ENCODE measurements at regions not wholly inside any gene's neighbourhood (a gene's known extent, or its start where the extent isn't known, plus 50 kb on each side); places are given as distances from the start of the nearest gene placed in this dataset.

DNA sequence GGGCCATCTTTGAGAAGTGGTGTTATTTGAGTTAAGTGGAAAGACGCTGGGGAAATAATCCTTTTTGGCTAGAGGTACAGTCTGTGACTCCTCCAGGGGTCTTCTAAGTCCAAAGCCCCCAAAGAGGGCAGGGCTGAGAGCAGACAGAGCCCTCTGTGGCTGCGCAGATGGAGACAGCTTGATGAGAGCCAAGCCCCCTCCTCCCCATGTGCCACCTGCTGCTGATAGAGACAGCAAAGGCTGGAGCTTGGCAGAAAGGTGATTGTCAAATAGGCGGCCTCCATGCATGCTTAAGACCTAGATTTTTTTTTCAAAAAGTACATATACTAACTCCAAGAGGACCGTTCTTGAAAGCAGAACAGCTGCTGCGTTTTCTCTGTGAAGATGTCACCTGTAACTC, 72.4 kb downstream of the CRYGS start:
- no peak for TF ChIP-seq GABPA (IDR thresholded peaks at IDR 0.05; ENCODE audit: low read depth)
- no peak for TF ChIP-seq SPI1 (IDR thresholded peaks at IDR 0.05; ENCODE audit: borderline replicate concordance, low read depth)
- TF ChIP-seq, protein P1, sequence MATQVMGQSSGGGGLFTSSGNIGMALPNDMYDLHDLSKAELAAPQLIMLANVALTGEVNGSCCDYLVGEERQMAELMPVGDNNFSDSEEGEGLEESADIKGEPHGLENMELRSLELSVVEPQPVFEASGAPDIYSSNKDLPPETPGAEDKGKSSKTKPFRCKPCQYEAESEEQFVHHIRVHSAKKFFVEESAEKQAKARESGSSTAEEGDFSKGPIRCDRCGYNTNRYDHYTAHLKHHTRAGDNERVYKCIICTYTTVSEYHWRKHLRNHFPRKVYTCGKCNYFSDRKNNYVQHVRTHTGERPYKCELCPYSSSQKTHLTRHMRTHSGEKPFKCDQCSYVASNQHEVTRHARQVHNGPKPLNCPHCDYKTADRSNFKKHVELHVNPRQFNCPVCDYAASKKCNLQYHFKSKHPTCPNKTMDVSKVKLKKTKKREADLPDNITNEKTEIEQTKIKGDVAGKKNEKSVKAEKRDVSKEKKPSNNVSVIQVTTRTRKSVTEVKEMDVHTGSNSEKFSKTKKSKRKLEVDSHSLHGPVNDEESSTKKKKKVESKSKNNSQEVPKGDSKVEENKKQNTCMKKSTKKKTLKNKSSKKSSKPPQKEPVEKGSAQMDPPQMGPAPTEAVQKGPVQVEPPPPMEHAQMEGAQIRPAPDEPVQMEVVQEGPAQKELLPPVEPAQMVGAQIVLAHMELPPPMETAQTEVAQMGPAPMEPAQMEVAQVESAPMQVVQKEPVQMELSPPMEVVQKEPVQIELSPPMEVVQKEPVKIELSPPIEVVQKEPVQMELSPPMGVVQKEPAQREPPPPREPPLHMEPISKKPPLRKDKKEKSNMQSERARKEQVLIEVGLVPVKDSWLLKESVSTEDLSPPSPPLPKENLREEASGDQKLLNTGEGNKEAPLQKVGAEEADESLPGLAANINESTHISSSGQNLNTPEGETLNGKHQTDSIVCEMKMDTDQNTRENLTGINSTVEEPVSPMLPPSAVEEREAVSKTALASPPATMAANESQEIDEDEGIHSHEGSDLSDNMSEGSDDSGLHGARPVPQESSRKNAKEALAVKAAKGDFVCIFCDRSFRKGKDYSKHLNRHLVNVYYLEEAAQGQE (IDR thresholded peaks at IDR 0.05; ENCODE audit: insufficient replicate concordance, low read depth) = no peak
- TF ChIP-seq, protein P2, sequence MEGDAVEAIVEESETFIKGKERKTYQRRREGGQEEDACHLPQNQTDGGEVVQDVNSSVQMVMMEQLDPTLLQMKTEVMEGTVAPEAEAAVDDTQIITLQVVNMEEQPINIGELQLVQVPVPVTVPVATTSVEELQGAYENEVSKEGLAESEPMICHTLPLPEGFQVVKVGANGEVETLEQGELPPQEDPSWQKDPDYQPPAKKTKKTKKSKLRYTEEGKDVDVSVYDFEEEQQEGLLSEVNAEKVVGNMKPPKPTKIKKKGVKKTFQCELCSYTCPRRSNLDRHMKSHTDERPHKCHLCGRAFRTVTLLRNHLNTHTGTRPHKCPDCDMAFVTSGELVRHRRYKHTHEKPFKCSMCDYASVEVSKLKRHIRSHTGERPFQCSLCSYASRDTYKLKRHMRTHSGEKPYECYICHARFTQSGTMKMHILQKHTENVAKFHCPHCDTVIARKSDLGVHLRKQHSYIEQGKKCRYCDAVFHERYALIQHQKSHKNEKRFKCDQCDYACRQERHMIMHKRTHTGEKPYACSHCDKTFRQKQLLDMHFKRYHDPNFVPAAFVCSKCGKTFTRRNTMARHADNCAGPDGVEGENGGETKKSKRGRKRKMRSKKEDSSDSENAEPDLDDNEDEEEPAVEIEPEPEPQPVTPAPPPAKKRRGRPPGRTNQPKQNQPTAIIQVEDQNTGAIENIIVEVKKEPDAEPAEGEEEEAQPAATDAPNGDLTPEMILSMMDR (IDR thresholded peaks at IDR 0.05; ENCODE audit: insufficient read depth, low read length) = no peak
- TF ChIP-seq POLR2AphosphoS5 (IDR thresholded peaks at IDR 0.05; ENCODE audit: low read depth) = no peak

DNA sequence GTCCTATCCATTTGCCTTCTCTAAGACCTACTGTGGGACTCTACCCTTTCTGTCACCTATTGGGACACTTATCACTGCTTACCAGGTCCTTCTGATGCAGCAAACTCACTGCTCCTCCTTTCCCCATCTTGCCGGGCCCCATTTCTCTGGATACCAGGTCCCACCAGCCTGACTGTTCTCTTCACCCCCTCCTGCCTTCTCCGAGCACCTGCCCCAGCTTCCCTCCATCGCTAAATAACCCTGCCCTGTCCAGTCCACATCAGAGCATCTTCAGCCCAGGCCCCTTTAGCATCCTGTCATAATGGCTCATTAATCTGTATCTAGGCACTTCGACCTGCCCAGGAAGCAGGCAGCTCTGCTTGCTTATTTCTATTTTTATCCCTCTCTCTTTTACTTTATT, 74.7 kb downstream of the CRYGS start:
- H3K27me3 ChIP-seq (ENCODE audit: insufficient read depth, poor library complexity, severe bottlenecking) = no peaks in the 10 kb centered on the region
- no peak overlapping the region for H3K27ac ChIP-seq (replicated peaks)
- DNase-seq (ENCODE audit: low read depth in 1 of 2, low spot score in 1 of 2) = no peak
- no peak overlapping the region for H3K4me3 ChIP-seq (replicated peaks; ENCODE audit: insufficient read depth, low read length)
- TF ChIP-seq, protein P2 (IDR thresholded peaks at IDR 0.05; ENCODE audit: insufficient read depth, low read length) = no peak
- TF ChIP-seq, protein P1 (IDR thresholded peaks at IDR 0.05; ENCODE audit: insufficient replicate concordance, low read depth) = no peak
- no peak for TF ChIP-seq SPI1 (IDR thresholded peaks at IDR 0.05; ENCODE audit: borderline replicate concordance, low read depth)
- no peak for TF ChIP-seq GABPA (IDR thresholded peaks at IDR 0.05; ENCODE audit: low read depth)
- no peak for TF ChIP-seq POLR2AphosphoS5 (IDR thresholded peaks at IDR 0.05; ENCODE audit: low read depth)

More for the DNA sequence above, 72.4 kb downstream of the CRYGS start:
- no peak for DNase-seq (ENCODE audit: low read depth in 1 of 2, low spot score in 1 of 2)
- no peak overlapping the region for H3K27ac ChIP-seq (replicated peaks)
- no peaks in the 10 kb centered on the region for H3K27me3 ChIP-seq (ENCODE audit: insufficient read depth, poor library complexity, severe bottlenecking)
- H3K4me3 ChIP-seq (replicated peaks; ENCODE audit: insufficient read depth, low read length) = no peak overlapping the region

DNA sequence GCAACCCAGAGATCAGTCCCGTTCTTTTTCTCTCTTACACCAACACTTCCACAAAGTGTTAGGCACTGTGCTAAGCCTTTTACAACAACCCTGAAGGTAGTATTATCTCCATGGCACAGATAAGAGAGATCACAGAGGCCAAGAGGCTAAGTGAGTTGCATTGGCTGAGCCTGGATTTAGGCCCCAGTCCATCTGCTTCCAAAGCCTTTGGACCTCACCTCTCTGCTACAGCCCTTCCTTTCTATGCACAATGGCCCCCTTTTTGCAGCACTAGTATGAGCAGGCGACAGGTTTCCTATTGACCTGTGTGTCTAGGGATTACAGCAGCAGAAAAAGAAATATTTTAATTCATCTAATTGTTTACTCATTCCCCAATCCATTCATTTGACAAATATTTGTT, 76.2 kb downstream of the CRYGS start:
- no peak for DNase-seq (ENCODE audit: low read depth in 1 of 2, low spot score in 1 of 2)
- no peaks in the 10 kb centered on the region for H3K27me3 ChIP-seq (ENCODE audit: insufficient read depth, poor library complexity, severe bottlenecking)
- H3K4me3 ChIP-seq (replicated peaks; ENCODE audit: insufficient read depth, low read length) = no peak overlapping the region
- H3K27ac ChIP-seq (replicated peaks) = no peak overlapping the region
- no peak for TF ChIP-seq SPI1 (IDR thresholded peaks at IDR 0.05; ENCODE audit: borderline replicate concordance, low read depth)
- no peak for TF ChIP-seq POLR2AphosphoS5 (IDR thresholded peaks at IDR 0.05; ENCODE audit: low read depth)

DNA sequence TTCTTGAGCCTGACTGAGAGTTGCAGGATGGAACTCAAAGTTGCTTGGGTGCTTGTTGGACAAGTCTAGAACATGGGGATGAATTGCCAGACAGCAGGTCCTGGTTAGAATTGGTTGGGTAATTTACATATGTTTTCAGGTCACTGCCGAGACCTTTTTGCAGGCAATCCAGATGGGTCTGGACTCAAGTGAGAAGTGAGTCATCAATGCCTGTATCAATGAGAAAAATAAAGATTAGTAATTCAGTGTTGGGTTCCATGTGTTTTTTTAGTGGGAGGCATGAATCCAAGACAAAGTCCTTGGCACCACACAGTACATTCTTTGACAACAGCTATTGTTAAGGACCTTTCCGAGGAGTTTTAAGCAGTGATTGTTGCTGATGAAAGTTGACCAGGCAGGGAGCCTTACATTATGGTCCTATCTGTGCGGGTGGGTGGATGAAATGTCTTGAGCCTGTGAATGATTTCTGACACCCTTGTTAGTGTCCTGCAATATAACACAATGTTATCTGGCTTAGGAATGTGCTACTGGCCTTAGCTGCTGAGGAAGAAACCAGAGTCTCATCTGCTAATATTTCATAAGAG, 77.7 kb downstream of the CRYGS start:
- no peak overlapping the region for H3K27ac ChIP-seq (replicated peaks)
- no peak for DNase-seq (ENCODE audit: low read depth in 1 of 2, low spot score in 1 of 2)
- TF ChIP-seq, protein P2 (IDR thresholded peaks at IDR 0.05; ENCODE audit: insufficient read depth, low read length) = no peak
- TF ChIP-seq SPI1 (IDR thresholded peaks at IDR 0.05; ENCODE audit: borderline replicate concordance, low read depth) (no peak), GABPA (IDR thresholded peaks at IDR 0.05; ENCODE audit: low read depth) (no peak), POLR2AphosphoS5 (IDR thresholded peaks at IDR 0.05; ENCODE audit: low read depth) (no peak)
- TF ChIP-seq, protein P1 (IDR thresholded peaks at IDR 0.05; ENCODE audit: insufficient replicate concordance, low read depth) = no peak
- no peak overlapping the region for H3K4me3 ChIP-seq (replicated peaks; ENCODE audit: insufficient read depth, low read length)
- H3K27me3 ChIP-seq (ENCODE audit: insufficient read depth, poor library complexity, severe bottlenecking) = no peaks in the 10 kb centered on the region

Measured in HL-60 (cell line).